Activated T-helper 2 cell treated with anti-CD3 and anti-CD28 coated beads, Interferon-gamma antibody, Interleukin-2, Interleukin-4, amounts not matched to agents 10 μg/mL and 5 μg/mL and 100 μg/mL, durations not matched to agents 14 hours and 24 hours and 36 hours (primary cell): ENCODE measurements at regions not wholly inside any gene's neighbourhood (a gene's known extent, or its start where the extent isn't known, plus 50 kb on each side); places are given as distances from the start of the nearest gene placed in this dataset.

Experiments used
- DNase-seq: peaks from one replicate; pipeline ENCODE4 v3.0.0; 2021; ENCODE audit warnings: low spot score
- H3K27ac Mint-ChIP-seq: one replicate; pipeline ENCODE4 v1.8.0; 2021; ENCODE audit warnings: mixed read lengths
- H3K27me3 Mint-ChIP-seq: one replicate; pipeline ENCODE4 v1.8.0; 2021; ENCODE audit warnings: low read depth, mixed read lengths
- H3K36me3 Mint-ChIP-seq: one replicate; pipeline ENCODE4 v1.8.0; 2021; ENCODE audit warnings: low read depth, mixed read lengths
- H3K4me1 Mint-ChIP-seq: one replicate; pipeline ENCODE4 v1.8.0; 2021; ENCODE audit warnings: low read depth, mixed read lengths
- H3K4me3 Mint-ChIP-seq: one replicate; pipeline ENCODE4 v1.8.0; 2021; ENCODE audit warnings: low read depth, mild to moderate bottlenecking, moderate library complexity, mixed read lengths
- H3K9me3 Mint-ChIP-seq: one replicate; pipeline ENCODE4 v1.8.0; 2021; ENCODE audit warnings: mixed read lengths
- intact Hi-C: fragments of 100-400 bp; cut with micrococcal nuclease; formaldehyde crosslinking; loops from one replicate; pipeline ENCODE4 v1.15.1; 2023

DNA sequence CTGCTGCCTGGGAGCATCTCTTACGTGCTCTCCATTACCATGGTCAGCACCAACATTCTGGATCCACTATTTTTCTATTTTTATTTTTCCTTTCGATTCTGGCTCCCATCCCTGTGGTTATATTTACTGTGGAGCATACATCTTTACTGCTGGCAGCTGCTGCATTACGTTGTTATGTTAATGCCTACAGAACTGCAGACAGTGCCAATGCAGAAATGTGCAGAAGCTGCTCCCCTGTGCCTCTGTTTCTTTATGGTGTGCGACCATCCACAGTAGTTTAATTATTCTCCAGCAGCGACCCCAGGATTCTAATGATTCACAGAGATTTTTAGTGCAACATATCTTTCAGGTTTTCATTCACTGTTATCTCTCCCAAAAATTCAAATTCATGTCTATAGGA, 911.7 kb upstream of the SLITRK6 start:
- DNase-seq: no peak
- Mint-ChIP-seq H3K27me3 (no peaks in the 10 kb centered on the region), H3K4me3 (no peak overlapping the region), H3K36me3 (no peaks in the 10 kb centered on the region), H3K4me1 (no peaks in the 10 kb centered on the region), H3K27ac (no peak overlapping the region), H3K9me3 (peaks cover 46% of the 10 kb centered on the region)
- intact Hi-C loops: no loop called here

DNA sequence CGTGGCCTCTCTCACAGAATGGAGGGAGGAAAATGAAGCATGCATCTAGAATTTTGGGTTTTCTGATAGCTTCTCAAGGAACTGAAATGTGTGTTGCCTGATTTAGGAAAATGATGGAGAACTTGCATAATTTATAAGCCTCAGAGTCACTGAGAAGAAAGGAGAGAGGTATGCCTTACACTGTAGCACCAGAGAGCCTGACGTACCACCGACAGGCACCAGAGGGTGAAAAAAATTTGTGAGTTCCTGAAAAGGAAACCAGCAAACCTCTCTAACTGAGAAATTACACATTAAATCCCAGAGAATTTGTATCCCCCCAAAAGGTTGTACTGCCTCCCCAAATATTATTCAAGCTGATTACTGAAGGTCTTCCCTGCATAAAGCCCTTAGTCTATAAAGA, 915.3 kb upstream of the SLITRK6 start:
- no peaks in the 10 kb centered on the region for H3K4me1 Mint-ChIP-seq
- H3K36me3 Mint-ChIP-seq: no peaks in the 10 kb centered on the region

DNA sequence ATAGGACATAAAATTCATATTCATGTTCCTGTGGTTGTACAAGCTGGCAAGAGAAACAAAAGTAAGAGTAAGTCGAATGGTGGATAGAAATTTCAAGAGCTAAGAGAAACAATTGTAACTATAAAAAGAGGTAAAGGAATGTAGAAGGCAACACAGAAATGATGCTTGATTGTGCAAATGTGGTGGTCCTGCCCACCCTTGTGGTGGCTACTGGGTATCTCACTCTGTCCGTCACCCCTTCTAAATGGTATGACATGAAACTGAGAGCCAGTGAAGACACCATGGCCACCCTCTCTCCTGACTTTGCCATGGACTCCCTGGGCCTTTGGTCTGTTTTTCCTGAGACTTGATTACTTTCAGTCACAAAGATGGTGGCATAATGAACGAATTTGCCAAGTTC, 925.9 kb upstream of the SLITRK6 start:
- Mint-ChIP-seq H3K4me3 (no peak overlapping the region), H3K36me3 (no peaks in the 10 kb centered on the region)
- intact Hi-C loops: no loop called here

More for the DNA sequence above, 915.3 kb upstream of the SLITRK6 start:
- peaks cover 52% of the 10 kb centered on the region for H3K9me3 Mint-ChIP-seq
- H3K4me3 Mint-ChIP-seq: no peak overlapping the region
- H3K27me3 Mint-ChIP-seq: no peaks in the 10 kb centered on the region
- H3K27ac Mint-ChIP-seq: no peak overlapping the region
- no peak for DNase-seq
- intact Hi-C loops: no loop called here

DNA sequence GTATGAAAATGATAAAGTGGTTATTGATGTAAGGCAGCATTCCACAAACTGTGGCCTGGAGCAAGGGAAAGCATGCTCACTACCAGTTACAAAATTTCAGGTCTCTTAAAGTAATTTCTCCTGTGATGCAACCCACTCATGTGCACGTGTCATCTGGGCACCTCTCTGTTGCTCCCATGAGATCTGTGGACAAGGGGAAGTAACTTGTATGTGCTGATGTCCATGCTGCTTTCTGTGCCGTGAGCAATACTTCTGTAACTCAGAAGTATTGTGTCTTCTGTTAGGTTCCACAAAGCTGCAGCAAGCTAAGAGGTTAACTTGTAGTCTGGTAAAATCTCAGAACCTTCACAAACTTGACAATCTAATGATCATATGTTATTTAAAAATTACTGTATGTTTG, 930.0 kb upstream of the SLITRK6 start:
- intact Hi-C loops: no loop called here

More for the DNA sequence above, 925.9 kb upstream of the SLITRK6 start:
- no peak for DNase-seq
- Mint-ChIP-seq H3K9me3 (peaks cover 31% of the 10 kb centered on the region), H3K27me3 (no peaks in the 10 kb centered on the region), H3K4me1 (no peaks in the 10 kb centered on the region), H3K27ac (no peak overlapping the region)

DNA sequence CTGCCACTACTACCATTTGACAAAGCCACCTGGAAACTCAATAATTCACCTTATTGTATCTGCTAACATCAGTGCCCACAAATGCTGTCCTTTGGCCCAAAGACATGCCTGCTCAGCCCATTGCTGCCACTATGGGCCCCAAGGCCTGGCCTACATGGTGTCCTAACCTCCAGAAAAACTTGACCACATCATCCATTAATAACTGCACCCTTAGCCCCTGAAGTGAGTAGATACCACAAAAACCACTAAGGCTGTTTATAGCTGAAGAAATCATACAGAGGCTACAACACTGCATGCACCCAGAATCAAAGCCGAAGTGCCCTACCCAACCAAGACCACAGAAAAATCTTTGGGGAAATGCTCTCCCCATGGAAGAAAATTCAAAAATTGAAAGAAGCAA, 932.8 kb upstream of the SLITRK6 start:
- Mint-ChIP-seq H3K9me3 (peaks cover 39% of the 10 kb centered on the region), H3K36me3 (no peaks in the 10 kb centered on the region), H3K4me1 (no peaks in the 10 kb centered on the region), H3K4me3 (no peak overlapping the region), H3K27me3 (no peaks in the 10 kb centered on the region), H3K27ac (no peak overlapping the region)
- intact Hi-C loops: no loop called here
- DNase-seq: no peak

More for the DNA sequence above, 930.0 kb upstream of the SLITRK6 start:
- DNase-seq: no peak
- no peaks in the 10 kb centered on the region for H3K4me1 Mint-ChIP-seq
- no peaks in the 10 kb centered on the region for H3K36me3 Mint-ChIP-seq
- H3K9me3 Mint-ChIP-seq: peaks cover 29% of the 10 kb centered on the region
- no peak overlapping the region for H3K4me3 Mint-ChIP-seq
- H3K27ac Mint-ChIP-seq: no peak overlapping the region
- H3K27me3 Mint-ChIP-seq: no peaks in the 10 kb centered on the region

DNA sequence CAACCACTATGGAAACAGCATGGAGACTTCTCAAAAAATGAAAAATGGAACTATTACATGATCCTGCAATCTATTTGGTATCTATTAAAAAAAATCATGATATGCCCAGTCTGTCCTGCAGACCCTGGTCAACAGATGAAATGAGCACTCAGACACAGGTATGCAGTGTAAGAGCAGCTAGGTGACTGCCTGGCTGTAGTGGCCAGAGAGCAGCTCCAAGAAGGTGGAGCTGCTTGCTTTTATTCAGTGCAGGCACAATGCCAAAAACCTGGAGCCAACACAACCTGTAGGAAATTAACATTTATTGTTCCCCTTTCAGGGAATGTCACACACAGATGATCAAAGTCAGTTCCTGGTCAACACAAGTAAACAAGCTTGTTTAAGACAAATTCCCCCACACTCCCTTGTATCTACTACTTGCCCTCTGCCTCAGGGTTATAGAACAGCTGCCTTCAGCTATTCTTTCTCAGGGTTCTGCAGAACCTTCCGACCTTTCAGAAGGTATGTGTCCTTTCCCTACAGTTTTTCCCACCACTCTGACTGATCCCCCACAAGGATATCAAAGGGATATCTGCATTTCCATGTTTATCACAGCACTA, 933.7 kb upstream of the SLITRK5 start:
- Mint-ChIP-seq H3K36me3 (no peaks in the 10 kb centered on the region), H3K4me1 (no peaks in the 10 kb centered on the region)

DNA sequence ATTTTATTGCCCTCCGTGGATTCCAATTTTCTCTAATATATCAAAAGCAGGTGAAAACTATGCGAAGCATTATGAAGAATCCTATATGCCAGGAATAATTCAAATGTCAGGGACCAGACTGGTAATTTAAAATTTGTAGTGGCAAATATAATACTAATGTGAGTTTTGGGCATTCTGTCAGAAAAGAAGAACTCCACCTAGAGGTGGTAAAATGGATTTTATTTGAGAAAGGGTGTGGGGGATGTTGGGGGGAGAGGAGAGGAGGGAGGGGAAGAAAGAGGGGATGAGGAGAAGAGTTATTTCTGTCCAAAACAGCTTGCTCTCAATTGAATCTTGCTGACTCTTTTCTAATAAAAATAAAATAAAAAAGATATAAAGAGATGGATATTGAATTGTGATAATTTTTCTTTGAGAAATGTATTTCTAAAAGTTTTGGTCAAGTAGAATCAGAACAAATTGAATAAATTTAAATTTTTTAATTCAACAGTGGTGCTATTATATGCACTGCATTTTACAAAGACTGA, 929.3 kb upstream of the SLITRK5 start:
- no peaks in the 10 kb centered on the region for H3K4me1 Mint-ChIP-seq
- peaks cover 22% of the 10 kb centered on the region for H3K9me3 Mint-ChIP-seq
- intact Hi-C loops: no loop called here
- H3K27ac Mint-ChIP-seq: no peak overlapping the region
- DNase-seq: no peak
- no peaks in the 10 kb centered on the region for H3K36me3 Mint-ChIP-seq
- no peaks in the 10 kb centered on the region for H3K27me3 Mint-ChIP-seq
- H3K4me3 Mint-ChIP-seq: no peak overlapping the region

More for the DNA sequence above, 933.7 kb upstream of the SLITRK5 start:
- Mint-ChIP-seq H3K4me3 (no peak overlapping the region), H3K27me3 (no peaks in the 10 kb centered on the region), H3K9me3 (peaks cover 33% of the 10 kb centered on the region), H3K27ac (no peak overlapping the region)
- DNase-seq: no peak
- intact Hi-C loops: no loop called here

DNA sequence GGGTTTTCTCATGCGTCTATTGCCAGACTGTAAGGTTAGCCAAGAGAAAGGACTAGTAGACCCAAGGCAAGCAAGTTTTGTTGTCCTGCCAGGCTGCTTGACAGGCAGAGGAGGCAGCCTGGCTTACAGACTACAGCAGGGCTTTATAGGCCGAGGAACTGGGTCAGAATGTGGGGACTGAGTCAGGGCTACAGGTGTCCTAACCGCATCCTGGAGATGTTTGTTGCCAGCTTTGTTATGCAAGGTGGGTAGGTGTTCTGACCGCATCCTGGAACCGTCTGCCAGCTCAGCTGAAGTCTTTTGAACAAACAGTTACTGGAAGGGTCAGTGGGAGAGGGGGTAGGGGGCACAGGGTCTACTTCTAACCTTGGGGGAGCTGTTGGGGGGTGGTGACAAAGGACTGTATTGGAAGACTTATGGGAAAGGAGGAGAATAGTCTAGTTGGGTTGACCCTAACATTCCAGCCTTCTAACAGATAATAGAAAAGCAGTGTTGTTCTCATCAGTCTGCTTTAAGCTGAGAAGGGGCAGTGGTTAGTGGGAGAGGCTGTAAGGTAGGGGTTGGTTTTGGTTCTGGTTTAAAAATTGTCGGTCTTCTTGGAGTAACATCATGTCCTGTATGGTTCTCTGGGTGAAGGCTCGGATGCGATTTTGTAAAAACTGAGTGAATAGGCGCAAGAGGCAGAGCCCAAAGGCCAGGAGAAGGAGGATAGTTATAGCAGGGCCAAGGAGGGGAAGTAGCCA, 913.8 kb upstream of the SLITRK5 start:
- no peaks in the 10 kb centered on the region for H3K4me1 Mint-ChIP-seq
- no peak for DNase-seq
- no peaks in the 10 kb centered on the region for H3K36me3 Mint-ChIP-seq
- H3K27me3 Mint-ChIP-seq: no peaks in the 10 kb centered on the region
- no peak overlapping the region for H3K4me3 Mint-ChIP-seq
- no peak overlapping the region for H3K27ac Mint-ChIP-seq
- H3K9me3 Mint-ChIP-seq: peaks cover 57% of the 10 kb centered on the region
- intact Hi-C loops: no loop called here

DNA sequence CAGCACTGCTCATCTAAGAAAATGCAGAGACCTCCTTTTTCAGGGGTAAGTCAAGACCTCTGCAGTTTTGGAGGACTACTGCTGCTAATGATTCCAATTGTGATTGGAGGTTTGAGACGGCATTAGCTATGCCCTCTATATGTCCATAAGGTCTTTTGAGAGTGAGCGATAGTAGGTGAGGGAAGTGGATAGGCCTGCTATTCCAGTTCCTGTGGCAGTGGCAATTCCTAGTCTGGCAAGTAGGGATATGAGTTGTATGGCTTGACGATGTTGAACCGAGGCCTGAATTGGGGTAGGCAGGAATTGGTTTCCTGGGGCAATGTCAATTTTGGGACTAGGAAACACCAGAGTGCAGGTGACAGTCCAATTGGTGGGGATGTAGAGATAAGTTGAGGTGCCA, 913.1 kb upstream of the SLITRK5 start:
- H3K9me3 Mint-ChIP-seq: peaks cover 60% of the 10 kb centered on the region
- no peaks in the 10 kb centered on the region for H3K27me3 Mint-ChIP-seq
- DNase-seq: no peak
- intact Hi-C loops: no loop called here
- H3K27ac Mint-ChIP-seq: no peak overlapping the region
- no peaks in the 10 kb centered on the region for H3K4me1 Mint-ChIP-seq
- H3K4me3 Mint-ChIP-seq: no peak overlapping the region
- no peaks in the 10 kb centered on the region for H3K36me3 Mint-ChIP-seq

DNA sequence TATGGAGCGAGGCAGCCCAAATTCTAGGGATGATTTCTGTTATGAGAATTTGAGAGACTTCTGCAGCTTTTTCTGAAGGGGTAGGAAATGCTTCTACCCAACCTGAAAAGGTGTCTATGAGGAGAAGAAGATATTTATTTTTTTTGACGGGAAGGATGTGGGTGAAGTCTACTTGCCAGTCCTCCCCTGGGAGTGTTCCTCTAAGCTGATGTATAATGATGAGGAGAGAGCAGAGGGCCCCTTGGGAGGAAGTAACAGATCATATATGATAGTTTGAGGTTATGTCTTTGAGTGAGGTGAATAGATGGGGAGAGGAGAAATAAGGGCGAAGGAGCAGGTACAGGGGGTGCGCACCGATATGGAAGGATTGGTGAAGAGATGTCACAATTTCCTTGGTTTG, 910.6 kb upstream of the SLITRK5 start:
- intact Hi-C loops: no loop called here
- Mint-ChIP-seq H3K27me3 (no peaks in the 10 kb centered on the region), H3K4me3 (no peak overlapping the region), H3K4me1 (no peaks in the 10 kb centered on the region), H3K27ac (no peak overlapping the region), H3K36me3 (no peaks in the 10 kb centered on the region), H3K9me3 (peaks cover 77% of the 10 kb centered on the region)
- no peak for DNase-seq

DNA sequence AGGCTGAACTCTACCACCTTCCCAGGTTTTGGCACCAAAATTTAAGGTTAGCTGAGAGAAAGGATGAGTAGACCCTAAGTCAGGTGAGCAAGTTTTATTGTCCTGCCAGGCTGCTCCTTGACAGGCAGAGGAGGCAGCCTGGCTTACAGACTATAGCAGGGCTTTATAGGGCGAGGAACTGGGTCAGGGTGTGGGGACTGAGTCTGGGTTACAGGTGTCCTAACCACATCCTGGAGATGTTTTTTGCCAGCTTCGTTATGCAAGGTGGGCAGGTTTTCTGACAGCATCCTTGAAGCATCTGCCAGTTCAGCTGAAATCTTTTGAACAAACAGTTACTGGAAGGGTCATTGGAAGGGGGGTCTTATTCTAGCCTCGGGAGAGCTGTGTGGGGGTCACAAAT, 905.7 kb upstream of the SLITRK5 start:
- intact Hi-C loops: no loop called here
- H3K27me3 Mint-ChIP-seq: no peaks in the 10 kb centered on the region
- no peaks in the 10 kb centered on the region for H3K4me1 Mint-ChIP-seq
- H3K27ac Mint-ChIP-seq: no peak overlapping the region
- H3K36me3 Mint-ChIP-seq: no peaks in the 10 kb centered on the region
- no peak overlapping the region for H3K4me3 Mint-ChIP-seq
- peaks cover 57% of the 10 kb centered on the region for H3K9me3 Mint-ChIP-seq
- no peak for DNase-seq

DNA sequence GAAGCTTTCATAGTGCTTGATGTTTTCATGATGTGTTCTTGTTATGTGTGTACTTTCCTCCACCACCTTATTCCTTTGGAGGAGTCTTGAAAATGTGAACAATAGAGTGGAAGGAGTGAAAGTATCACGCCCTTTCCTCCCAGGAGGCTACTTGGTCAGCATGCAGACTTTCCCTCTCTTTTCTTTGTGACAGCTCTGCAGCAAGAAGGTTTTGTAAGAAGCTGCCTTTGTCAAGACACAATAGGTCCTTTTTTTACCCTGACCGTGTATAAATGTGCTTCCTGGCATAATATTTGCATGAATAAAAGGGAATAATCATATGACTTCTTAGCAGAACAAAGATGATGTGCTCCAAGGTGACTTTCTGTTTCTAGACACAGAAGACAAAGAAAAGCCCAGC, 882.6 kb upstream of the SLITRK5 start:
- Mint-ChIP-seq H3K36me3 (no peaks in the 10 kb centered on the region), H3K4me1 (no peaks in the 10 kb centered on the region), H3K4me3 (no peak overlapping the region), H3K9me3 (peaks cover 34% of the 10 kb centered on the region), H3K27ac (no peak overlapping the region), H3K27me3 (no peaks in the 10 kb centered on the region)
- no peak for DNase-seq
- intact Hi-C loops: no loop called here

DNA sequence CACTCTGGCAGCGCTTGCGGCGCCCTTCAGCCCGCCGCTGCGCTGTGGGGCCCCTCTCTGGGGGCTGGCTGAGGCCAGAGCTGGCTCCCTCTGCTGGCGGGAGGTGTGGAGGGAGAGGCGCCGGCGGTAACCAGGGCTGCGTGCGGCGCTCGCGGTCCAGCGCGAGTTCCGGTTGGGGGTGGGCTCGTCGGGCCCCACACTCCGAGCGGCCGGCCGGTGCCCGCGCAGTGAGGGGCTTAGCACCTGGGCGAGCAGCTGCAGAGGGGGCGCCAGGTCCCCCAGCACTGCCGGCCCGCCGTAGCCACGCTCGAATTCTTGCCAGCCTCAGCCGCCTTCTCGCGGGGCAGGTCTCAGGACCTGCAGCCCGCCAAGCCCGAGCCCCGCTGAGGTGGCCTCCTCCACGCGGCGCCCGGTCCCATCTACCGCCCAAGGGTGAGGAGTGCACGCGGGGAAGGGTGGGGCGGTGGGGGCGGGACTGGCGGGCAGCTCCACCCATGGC, 879.0 kb upstream of the SLITRK5 start:
- Mint-ChIP-seq H3K27me3 (no peaks in the 10 kb centered on the region), H3K27ac (no peak overlapping the region), H3K36me3 (no peaks in the 10 kb centered on the region), H3K9me3 (peaks cover 40% of the 10 kb centered on the region), H3K4me3 (no peak overlapping the region), H3K4me1 (no peaks in the 10 kb centered on the region)
- no peak for DNase-seq
- intact Hi-C loops: no loop called here
